ENCODE measurements at regions not wholly inside any gene's neighbourhood (a gene's known extent, or its start where the extent isn't known, plus 50 kb on each side); places are given as distances from the start of the nearest gene placed in this dataset.
"Not testable (repeated sequence)": the region's sequence is repeated elsewhere in the genome, so short reads cannot be mapped to it uniquely, and the experiment has no call there.

- no peak overlapping the region for H3K4me3 ChIP-seq (ENCODE audit: control insufficient read depth, low read depth, low read length)
- DNase-seq (ENCODE audit: low read depth) = no peak
- no peak for TF ChIP-seq CTCF (IDR thresholded peaks at IDR 0.05; ENCODE audit: control insufficient read depth, insufficient read depth, low read depth, low read length, missing control alignments)
Measured at GRCh38 chr5:32951003-32951402, 239.9 kb downstream of the NPR3 start.

GRCh38 chr5:32951878-32952277 is 240.8 kb downstream of the NPR3 start:
- H3K4me3 ChIP-seq (ENCODE audit: control insufficient read depth, low read depth, low read length) = no peak overlapping the region
- no peak for TF ChIP-seq CTCF (IDR thresholded peaks at IDR 0.05; ENCODE audit: control insufficient read depth, insufficient read depth, low read depth, low read length, missing control alignments)
- DNase-seq (ENCODE audit: low read depth) = no peak

- H3K4me3 ChIP-seq (ENCODE audit: control insufficient read depth, low read depth, low read length); DNase-seq (ENCODE audit: low read depth): not testable (repeated sequence)
Measured at GRCh38 chr5:32952421-32952820, 241.3 kb downstream of the NPR3 start.

- TF ChIP-seq CTCF (IDR thresholded peaks at IDR 0.05; ENCODE audit: control insufficient read depth, insufficient read depth, low read depth, low read length, missing control alignments) = no peak
- no peak overlapping the region for H3K4me3 ChIP-seq (ENCODE audit: control insufficient read depth, low read depth, low read length)
- no peak for DNase-seq (ENCODE audit: low read depth)
Measured at GRCh38 chr5:32953694-32954093, 242.6 kb downstream of the NPR3 start.

- no peak for DNase-seq (ENCODE audit: low read depth)
- TF ChIP-seq CTCF (IDR thresholded peaks at IDR 0.05; ENCODE audit: control insufficient read depth, insufficient read depth, low read depth, low read length, missing control alignments) = no peak
- H3K4me3 ChIP-seq (ENCODE audit: control insufficient read depth, low read depth, low read length) = no peak overlapping the region
Measured at GRCh38 chr5:32955814-32956213, 244.7 kb downstream of the NPR3 start.

- H3K4me3 ChIP-seq (ENCODE audit: control insufficient read depth, low read depth, low read length) = no peak overlapping the region
- TF ChIP-seq CTCF (IDR thresholded peaks at IDR 0.05; ENCODE audit: control insufficient read depth, insufficient read depth, low read depth, low read length, missing control alignments) = no peak
- DNase-seq (ENCODE audit: low read depth) = no peak
Measured at GRCh38 chr5:32960340-32961058, 249.4 kb downstream of the NPR3 start.

GRCh38 chr5:32961059-32961415 is 249.9 kb downstream of the NPR3 start:
- H3K4me3 ChIP-seq (ENCODE audit: control insufficient read depth, low read depth, low read length) = no peak overlapping the region
- TF ChIP-seq CTCF (IDR thresholded peaks at IDR 0.05; ENCODE audit: control insufficient read depth, insufficient read depth, low read depth, low read length, missing control alignments) = no peak
- DNase-seq (ENCODE audit: low read depth) = no peak
